Astrocyte (in vitro differentiated cells and primary cell): ENCODE measurements at regions not wholly inside any gene's neighbourhood (a gene's known extent, or its start where the extent isn't known, plus 50 kb on each side); places are given as distances from the start of the nearest gene placed in this dataset.

Source experiments
- CTCF ChIP-seq: IDR thresholded peaks from 2 replicates; pipeline ENCODE4 v1.5.1; 2011; ENCODE audit warnings: low read depth, mild to moderate bottlenecking, inconsistent platforms, low read length, moderate library complexity; ENCODE audit not compliant: insufficient read depth
- EZH2 ChIP-seq: IDR thresholded peaks from 2 replicates; pipeline ENCODE4 v1.6.1; 2012; ENCODE audit warnings: mild to moderate bottlenecking, low read length, inconsistent platforms; ENCODE audit not compliant: insufficient read depth

GRCh38 chr9:129407905-129408452, 212.9 kb downstream of the C9orf50 start:
- TF ChIP-seq CTCF (no peak), EZH2 (no peak)
